ENCODE measurements at regions not wholly inside any gene's neighbourhood (a gene's known extent, or its start where the extent isn't known, plus 50 kb on each side); places are given as distances from the start of the nearest gene placed in this dataset.
"Not testable (repeated sequence)": the region's sequence is repeated elsewhere in the genome, so short reads cannot be mapped to it uniquely, and the experiment has no call there.

DNA sequence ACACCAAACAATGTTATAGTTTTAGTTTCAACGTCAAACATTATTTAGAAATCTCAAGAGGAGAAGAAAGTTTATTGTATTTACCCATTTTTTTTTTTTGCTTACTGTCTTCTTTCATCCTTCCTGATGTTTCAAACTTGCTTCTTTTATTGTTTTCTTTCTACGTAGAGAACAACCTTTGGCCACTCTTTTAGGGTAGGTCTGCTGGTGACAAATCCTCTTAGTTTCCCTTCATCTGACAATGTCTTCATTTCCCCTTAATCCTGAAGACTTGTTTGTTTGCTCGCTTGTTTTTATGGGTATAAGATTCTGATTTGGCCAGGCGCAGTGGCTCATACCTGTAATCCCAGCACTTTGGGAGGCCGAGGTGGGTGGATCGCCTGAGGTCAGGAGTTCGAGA, 89.1 kb downstream of the RHOU start:
- DNase-seq (ENCODE audit: low spot score) = no peak

DNA sequence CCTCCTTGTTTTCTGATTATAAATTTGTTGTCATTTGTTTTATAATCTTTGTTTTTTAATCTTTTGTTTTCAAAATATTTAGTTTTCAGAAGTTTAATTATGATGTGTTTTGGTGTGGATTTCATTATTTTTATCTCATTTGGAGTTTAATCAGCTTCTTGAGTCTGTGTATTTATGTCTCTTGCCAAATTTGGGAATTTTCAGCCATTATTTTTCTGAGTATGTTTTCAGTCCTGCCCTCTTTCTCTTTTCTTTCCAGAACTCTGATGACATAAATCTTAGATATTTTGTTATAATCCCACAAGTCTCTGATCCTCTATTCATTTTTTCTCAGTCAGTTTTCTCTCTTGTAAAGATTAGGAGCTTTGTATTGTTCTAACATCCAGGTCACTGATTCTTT, 89.8 kb downstream of the RHOU start:
- DNase-seq (ENCODE audit: low spot score) = no peak

DNA sequence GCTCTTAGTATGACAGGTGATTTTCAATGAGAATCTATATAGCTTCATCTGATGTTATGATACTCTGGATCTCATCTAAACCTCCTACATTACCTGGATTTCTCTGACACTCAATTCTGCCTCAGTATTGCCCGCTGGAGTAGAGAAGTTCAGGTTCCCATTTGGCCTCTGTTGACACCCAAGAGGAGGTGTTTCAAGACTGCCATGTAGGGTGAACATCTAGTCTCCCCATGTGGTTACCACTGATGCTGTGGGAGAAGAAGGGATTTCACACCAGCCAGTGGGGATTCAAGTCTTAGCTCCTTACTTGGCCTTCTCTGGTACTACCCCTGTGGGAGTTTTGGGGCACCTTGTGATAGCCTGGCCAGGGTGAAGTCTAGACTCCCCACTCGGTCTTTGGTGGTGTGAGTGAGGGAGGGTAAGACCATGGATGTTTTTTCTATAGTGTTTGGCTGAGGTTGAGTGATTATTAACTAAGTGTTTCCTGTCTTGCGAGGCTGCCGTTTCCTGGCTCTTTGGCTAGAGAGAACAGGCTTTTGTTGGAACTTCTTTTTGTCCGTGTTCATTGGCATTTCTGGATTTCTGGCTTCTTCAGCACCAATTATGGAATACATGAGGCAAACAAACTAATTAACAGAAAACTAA, 90.7 kb downstream of the RHOU start:
- peak; percentile 31 for DNase-seq (ENCODE audit: low spot score)

DNA sequence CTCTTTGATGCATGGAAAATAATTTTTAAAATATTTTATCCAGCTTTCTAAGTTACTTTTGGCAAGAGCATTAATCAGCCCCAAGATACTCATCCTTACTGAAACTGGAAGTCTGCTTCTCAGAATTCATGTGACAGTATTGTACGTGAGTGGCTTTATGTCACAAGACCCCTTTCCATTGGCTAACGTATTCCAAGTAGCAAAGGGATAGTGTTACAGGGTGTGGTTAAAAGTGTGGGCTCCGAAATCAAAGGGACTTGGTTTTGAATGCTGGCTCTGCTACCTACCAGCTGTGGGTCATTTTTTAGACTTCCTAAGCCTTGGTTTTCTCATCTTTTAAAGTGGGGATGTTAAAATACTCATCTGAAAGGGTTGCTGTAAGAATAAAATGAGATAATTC, 91.7 kb downstream of the RHOU start:
- DNase-seq (ENCODE audit: low spot score) = no peak

DNA sequence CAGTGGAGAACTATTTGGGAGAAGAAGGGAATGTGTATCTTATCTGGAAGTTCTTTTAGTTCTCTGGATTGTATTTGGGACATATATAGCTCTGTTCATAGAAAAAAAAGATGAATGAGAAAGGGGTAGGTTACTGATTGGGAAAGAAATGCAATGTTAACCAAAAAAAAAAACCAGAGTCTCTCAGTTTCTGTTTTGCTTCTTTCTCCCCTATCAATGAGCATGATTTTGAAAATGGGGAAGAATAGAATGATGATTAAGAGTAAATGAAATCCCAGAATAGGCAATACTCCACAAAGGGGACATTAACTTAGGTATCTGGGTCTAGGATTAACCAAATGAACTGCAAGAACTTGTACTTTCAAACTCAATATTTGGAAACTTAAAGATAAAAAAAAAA, 92.9 kb downstream of the RHOU start:
- DNase-seq (ENCODE audit: low spot score) = no peak

DNA sequence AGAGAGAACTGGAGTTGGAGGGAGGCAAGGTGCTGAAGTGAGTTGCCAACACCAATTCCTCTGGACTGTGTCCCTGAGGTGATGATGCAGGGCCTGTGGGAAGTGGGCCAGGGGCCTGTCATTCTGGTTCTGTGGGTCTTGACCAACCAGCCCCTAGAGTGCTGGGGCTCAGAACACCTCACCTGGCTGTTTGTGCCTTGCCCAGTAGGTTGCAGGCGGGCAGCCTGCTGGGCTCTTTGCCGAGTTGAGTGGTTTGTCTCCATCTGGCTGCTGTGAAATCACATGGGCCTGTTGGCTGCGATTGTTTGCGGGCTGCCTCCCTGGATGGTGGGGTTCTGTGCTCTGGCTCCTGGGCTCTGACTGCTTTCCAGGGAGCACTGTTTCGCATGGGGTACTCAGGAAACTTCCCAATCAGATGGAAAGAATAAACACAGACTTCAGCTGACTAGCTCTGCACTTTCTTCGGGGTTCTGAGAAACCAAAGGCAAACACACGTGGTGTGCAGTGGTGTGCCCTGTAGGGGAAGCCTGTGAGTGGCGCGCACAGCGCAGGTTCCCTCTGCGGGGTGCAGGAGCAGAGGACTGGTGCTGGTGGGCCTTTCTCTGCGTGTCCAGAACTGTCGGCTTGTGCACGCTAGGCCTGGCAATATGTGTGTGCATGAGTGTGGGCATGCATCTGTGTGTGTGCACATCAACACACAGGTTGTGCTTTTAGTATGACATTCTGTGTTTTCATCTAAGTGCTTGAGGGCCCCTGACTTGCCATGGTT, 95.1 kb downstream of the RHOU start:
- peak; percentile 54 for DNase-seq (ENCODE audit: low spot score)

DNA sequence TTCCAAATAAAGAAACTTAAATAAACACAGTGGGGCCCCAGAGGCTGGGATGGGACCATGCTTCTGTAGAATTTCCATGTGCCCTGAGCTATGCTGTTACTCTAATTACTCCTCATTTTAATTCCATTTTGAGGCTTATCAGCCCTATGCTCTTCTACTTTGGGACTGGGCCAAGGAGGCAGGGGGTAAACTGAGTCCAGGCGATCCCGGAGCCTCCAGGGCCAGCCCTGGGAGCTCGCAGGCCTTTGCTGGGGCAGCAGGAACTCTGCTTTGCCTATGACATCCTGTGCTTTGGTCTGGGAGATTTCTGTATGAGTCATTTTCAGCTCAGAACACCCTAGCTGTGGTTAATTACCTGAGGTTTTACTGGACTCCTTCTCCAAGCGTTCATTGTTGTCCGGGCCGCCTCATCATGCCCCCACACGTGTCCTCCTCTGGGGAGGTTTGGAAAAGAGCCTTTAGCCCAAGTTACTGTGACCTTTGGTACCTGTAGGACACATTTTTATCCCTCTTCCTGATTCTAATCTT, 95.7 kb downstream of the RHOU start:
- DNase-seq (ENCODE audit: low spot score) = peak; percentile 77

DNA sequence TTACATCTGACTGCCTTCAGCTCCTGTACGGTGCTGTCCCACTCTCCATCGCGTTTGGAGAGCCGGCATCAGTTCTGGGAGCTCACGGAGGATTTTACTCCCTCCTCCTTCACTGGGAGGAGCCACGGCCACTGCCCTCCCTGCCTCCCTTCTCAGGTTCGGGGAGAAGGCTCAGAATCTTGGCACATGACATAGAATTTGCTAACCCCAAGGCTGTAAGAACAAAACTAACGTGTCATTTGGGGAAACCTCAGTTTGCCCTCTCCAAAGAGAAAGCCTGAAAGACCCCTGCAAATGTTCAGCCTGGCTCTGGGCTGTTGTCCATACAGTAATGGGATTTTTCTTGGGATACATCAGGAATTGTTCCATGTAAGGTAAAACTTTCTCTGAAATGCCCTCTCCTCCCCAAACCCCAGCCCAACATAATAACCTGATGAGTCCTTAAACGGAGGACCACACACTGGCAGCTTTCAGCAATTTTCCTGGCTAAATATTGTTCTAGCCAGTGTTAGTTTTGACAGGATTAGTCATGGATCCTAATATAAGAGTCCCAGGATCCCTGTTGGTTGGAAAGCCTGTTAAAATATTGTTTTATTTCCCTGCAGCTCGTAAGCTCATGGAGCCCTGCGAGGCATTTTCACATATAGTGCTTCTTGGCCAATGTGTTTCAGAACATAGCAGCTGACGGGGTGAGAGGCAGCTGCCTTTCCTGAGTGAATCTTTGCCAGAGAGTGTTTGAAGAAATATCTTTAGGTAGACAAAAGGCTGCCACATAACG, 98.8 kb downstream of the RHOU start:
- no peak for DNase-seq (ENCODE audit: low spot score)

DNA sequence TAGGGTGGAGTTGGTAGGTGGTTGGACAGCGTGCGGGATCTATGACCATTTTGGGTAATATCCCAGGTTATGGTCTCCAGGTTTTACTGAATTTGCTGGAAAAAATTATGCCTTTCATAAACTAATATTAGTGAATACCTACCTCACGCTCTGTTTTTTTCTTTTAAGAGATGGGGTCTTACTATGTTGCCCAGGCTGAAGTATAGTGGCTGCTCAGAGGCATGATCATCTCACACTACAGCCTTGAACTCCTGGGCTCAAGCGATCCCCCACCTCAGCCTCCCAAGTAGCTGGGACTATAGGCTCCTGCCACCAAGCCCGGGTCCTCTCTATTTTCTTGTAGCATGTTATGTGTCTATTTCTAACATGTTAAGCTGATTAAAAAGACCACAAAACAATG, 100.2 kb downstream of the RHOU start:
- DNase-seq (ENCODE audit: low spot score) = no peak

DNA sequence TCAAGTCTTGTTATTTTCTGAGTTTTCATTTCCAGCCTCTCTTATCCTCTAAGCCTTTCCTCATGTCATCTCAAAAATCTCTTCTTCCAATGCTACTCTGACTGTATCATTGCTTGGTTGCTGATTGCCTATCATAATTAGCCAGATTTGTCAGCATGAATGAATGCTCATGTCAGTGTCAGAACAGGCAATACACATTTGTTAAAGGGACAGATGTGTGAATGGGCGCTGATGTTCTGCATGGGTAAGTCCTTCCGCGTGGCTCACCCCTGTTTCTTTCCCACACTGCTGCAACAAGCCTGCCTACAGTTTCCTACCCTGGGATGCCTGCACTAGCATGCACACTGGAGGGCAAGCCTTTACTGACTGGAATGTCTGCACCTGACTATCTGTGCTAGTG, 100.6 kb downstream of the RHOU start:
- no peak for DNase-seq (ENCODE audit: low spot score)

DNA sequence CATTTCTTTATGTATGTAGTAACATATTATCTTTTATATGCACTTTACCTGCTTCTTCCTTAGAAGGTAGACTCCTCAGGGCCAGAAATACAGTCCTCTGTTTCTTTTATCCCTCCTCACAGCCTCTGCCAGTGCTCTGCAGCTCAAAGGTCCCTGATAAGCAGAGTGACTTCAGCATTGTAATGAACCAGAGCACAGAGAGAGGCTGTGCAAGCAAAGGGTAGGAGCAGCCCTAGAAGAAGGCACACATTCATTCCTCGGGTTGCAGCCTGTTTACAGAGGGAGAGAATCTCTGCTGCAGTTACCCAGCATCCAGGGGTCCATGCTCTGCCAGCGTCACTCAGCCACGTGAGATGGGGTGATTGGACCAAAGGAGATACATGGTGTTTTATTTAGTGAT, 101.1 kb downstream of the RHOU start:
- DNase-seq (ENCODE audit: low spot score) = peak; percentile 36

DNA sequence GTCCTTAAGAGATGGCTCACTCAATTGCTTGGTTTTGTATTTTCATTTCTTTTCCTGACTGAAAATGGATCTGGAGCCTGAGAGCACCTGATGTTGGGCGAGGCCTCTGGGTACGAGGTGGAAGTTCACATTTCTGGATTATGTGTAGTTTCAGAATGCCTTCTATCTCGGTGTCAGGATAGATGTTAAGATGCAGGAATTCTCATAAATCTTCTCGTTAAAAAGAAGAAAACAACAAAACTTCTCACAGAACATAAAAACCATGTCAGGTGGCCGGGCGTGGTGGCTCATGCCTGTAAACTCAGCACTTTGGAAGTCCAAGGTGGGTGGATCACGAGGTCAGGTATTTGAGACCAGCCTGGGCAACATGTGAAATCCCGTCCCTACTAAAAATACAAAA, 101.8 kb downstream of the RHOU start:
- DNase-seq (ENCODE audit: low spot score) = peak; percentile 30

DNA sequence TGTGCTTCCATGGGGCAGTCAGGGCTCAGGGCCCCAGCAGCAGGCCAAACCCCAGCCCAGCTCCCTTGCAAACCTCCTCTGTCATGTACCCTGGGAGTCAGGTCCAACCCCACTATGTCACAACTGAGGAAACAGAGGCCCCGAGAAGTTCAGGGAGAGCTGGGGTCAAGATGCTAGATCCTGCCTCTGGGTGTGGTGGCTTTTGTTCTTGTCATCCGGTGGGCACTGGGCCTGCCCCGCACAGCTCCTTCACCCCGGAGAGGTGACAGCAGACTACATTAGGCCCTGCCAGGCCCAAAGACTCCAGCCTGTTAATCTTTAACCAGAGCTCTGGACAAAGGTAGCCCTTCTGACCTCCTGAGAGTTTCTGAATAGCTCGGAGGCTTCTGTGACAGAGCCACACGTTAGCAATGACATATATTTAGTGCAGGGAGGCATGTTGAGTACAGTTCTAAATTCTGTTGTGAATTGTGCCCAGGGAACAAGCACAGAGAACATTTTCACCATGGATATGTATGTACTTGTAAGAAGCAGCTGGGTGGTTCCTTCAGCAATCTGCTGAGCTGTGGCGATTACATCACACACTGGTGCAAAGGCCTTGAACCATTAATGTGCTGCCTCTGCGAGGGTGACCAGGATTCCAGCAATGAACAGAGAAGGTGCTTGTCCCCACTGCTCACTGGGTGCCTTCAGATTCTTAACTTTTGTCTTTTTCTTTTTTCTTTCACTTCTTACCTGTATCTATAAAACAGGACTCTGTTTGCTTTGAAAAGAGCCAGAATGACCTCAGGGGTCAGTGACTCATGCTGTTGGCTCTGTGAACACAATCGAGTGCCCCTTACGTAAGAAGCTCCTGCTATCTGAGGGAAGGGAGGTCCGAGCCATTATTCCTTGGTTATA, 102.8 kb downstream of the RHOU start:
- peak; percentile 94 for DNase-seq (ENCODE audit: low spot score)

DNA sequence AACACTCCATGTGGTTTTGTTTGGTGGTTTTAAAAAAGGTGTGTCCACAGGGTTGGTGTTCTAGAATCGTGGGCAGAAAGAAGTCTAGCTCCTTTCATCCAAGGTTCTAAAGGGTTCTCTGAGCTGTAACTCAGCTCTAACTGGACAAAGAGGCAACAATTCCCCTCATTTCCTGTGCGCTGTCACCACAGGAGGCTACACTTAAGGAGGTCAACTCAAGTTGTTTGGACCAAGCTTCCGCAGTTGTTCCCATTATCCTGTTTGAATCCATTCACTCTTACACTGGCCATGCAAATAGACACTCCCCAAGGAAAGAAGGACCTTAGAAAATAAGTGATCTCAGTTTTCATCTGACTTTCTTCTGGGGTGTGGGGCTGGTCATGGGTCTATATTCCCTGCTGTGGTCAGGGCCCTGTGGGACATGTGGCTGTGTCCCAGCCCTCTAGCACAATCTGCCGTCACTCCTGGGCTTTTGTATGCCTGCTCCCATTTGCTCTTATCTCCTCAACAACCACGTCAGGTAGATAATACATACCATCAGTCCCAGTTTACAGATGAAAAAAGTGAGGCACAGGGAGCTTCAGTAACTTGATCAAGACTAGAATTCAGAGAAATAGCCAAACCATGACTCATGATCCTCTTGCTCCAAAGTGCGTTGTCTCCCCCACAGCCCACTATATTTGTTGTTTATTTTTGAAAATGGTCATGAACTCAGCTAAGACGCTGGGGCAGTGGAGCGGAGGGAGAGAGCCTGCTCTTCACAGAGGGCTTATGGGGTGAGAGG, 103.6 kb downstream of the RHOU start:
- no peak for DNase-seq (ENCODE audit: low spot score)

DNA sequence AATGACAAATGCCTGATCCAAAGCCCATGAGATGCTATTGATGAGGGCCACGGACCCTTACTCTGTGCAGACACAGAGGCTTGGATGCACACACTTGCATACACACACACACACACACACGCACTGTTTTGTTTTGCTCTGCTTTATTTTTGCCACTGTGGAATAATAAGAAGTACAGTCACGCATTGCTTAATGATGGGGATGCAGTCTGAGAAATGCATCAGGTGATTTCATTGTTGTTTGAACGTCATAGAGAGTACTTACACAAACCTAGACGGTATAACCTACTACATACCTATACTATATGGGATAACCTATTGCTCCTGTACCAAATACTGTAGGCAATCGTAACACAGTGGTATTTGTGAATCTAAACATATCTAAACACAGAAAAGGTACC, 104.4 kb downstream of the RHOU start:
- no peak for DNase-seq (ENCODE audit: low spot score)

DNA sequence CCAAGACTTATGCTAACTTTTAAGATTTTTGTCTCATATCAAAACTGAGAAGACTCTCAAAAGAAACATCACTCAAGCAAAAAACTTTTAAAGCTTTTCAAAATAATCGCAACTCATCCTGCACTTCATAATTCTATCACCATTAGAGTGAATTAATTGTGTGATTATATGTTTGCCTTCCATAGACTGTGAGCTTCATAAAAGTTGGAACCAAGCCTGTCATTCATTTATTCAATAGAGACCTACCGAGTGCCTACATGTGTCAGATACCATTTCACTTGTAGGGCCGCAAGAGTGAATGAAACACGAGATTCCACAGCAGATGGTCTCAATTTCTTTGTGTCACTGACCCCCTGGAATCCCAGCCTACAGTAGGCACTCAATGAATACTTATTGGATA, 106.4 kb downstream of the RHOU start:
- no peak for DNase-seq (ENCODE audit: low spot score)

DNA sequence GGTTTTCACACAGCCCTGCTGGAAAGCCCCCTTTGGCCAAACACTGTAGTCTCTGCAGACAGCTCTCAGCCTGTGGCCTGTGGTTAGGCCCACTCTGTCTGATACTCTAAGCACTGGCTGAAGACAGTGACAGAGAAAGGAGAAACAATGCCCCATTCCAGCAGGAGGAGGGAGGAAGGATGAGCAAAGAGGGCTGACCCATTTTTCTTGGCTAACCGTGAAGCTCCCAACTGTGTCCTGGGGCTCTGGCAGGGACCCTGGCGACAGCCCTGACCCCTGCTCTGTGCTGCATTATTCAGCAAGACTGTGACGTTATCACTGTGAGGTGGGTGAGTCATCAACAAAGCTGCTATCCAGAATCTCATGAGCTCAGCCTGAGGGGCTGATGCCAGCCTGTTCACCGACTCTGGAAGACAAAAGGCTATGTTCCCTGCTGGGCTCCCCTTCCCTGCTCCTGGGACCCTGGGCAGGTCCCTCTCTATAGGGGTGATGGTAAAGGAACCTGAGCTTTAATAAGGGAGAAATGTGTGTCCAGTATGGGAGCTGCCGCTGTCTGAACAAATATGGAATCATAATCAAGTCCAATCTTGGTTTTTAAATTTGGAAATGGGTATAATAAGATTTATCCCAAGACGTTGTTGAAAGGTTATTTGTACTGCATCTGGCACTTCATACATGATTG, 107.0 kb downstream of the RHOU start:
- DNase-seq (ENCODE audit: low spot score) = peak; percentile 32

DNA sequence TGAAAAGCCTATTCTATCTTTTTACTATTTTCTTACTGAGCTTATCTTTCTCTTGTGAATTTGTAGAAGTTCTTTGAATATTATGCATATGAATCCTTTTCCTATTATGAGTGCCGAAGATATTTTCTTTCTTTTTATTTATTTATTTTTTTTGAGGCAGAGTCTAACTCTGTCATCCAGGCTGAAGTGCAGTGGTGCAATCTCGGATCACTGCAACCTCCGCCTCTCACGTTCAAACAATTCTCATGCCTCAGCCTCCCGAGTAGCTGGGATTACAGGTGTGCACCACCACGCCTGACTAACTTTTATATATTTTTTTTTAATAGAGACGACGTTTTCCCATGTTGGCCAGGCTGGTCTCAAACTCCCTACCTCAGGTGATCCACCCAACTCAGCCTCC, 109.8 kb downstream of the RHOU start:
- no peak for DNase-seq (ENCODE audit: low spot score)

DNA sequence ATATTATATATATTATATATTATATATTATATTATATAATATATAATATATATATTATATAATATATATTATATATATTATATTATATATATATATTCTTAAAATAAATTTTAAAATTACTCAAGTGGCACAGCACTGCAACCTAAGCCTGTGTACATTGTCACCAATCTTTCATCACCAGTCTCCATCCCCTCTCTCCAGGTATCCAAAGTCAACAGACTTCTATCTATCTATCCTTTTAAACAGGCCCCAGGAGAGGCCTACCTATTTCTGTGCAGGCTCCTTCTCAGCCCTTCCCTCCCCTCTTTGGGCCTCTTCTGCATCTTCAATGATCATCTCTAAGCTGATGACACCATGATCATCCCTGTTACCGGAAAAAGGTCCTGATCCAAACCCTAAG, 111.7 kb downstream of the RHOU start:
- DNase-seq (ENCODE audit: low spot score) = no peak

DNA sequence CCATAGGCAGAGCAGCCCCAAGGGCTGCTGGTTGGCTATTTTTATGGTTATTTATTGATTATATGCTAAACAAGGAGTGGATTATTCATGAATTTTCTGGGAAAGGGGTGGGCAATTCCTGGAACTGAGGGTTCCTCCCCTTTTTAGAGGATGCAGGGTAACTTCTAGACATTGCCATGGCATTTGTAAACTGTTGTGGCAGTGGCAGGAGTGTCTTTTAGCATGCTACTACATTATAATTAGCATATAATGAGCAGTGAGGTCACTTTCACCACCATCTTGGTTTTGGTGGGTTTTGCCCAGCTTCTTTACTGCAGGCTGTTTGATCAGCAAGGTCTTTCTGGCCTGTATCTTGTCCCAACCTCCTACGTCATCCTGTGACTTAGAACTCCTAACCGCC, 112.2 kb downstream of the RHOU start:
- not testable (repeated sequence) for DNase-seq (ENCODE audit: low spot score)

All from HT-29 (cell line).